ENCODE measurements at regions not wholly inside any gene's neighbourhood (a gene's known extent, or its start where the extent isn't known, plus 50 kb on each side); places are given as distances from the start of the nearest gene placed in this dataset.

GRCh38 chr14:25389948-25390347 lies 340.0 kb upstream of the STXBP6 start:
- no peak overlapping the region for H2AFZ ChIP-seq (ENCODE audit: low read depth)
- H3K9me3 ChIP-seq: no peaks in the 10 kb centered on the region
- no peak for DNase-seq
- no peak overlapping the region for H3K4me2 ChIP-seq
- H3K9ac ChIP-seq: no peak overlapping the region
- no peaks in the 10 kb centered on the region for H3K36me3 ChIP-seq (replicated peaks in 1 of 2; ENCODE audit: control insufficient read depth in 1 of 2, insufficient read depth in 2 of 2, low read length in 1 of 2)
- H3F3A ChIP-seq (replicated peaks; ENCODE audit: insufficient read depth): no peaks in the 10 kb centered on the region
- no peaks in the 10 kb centered on the region for H3K4me1 ChIP-seq (ENCODE audit: control insufficient read depth in 1 of 2, insufficient read depth in 2 of 2, low read depth in 1 of 2, low read length in 1 of 2)
- H3K9me2 ChIP-seq: no peaks in the 10 kb centered on the region
- ChIA-PET CTCF (interaction anchor here (1.0 to 1.4 kb wide), 3 partner anchors 9 to 11 kb away, joined by 3 to 6 read pairs (median 5); no protein-coding TSS in a partner anchor), POLR2A (no interaction called here)
- no peaks in the 10 kb centered on the region for H4K20me1 ChIP-seq (ENCODE audit: insufficient read depth)
- WGBS (ENCODE audit: low lambda C conversion rate): 3% methylated on average over 2 of the region's 2 CpGs
- H3K27ac ChIP-seq (ENCODE audit: low read depth in 2 of 2, low read length in 1 of 2): no peak overlapping the region
- no peaks in the 10 kb centered on the region for H3K27me3 ChIP-seq (ENCODE audit: insufficient read depth)
- no peaks in the 10 kb centered on the region for H3K79me2 ChIP-seq (ENCODE audit: insufficient read depth)
- no peak overlapping the region for H3K4me3 ChIP-seq (ENCODE audit: low read depth in 2 of 2, low read length in 1 of 2)
- no peak for TF ChIP-seq IRF3 (IDR thresholded peaks at IDR 0.05; ENCODE audit: low read depth, low read length)
- TF ChIP-seq USF2 (IDR thresholded peaks at IDR 0.05; ENCODE audit: borderline replicate concordance, low read depth, low read length): no peak
- no peak for TF ChIP-seq MAX (IDR thresholded peaks at IDR 0.05; ENCODE audit: low read depth)
- TF ChIP-seq FOXJ3 (CRISPR knock-in tag; IDR thresholded peaks at IDR 0.05): no peak
- TF ChIP-seq REST (IDR thresholded peaks at IDR 0.05; ENCODE audit: low read depth, low read length): no peak
- no peak for TF ChIP-seq YY1 (IDR thresholded peaks at IDR 0.05; ENCODE audit: low read depth)
- TF ChIP-seq ELF1 (IDR thresholded peaks at IDR 0.05): no peak
- TF ChIP-seq RFX5 (IDR thresholded peaks at IDR 0.05; ENCODE audit: low read length): no peak
- no peak for TF ChIP-seq SMC3 (IDR thresholded peaks at IDR 0.05; ENCODE audit: low read depth, low read length)
- no peak for TF ChIP-seq MEF2A (IDR thresholded peaks at IDR 0.05; ENCODE audit: borderline replicate concordance, low read depth)
- no peak for TF ChIP-seq MXI1 (IDR thresholded peaks at IDR 0.05; ENCODE audit: low read depth, low read length)
- TF ChIP-seq TAF1 (IDR thresholded peaks at IDR 0.05; ENCODE audit: borderline replicate concordance, low read depth, low read length): no peak
- no peak for TF ChIP-seq CTCF (IDR thresholded peaks at IDR 0.05)
- no peak for TF ChIP-seq NRF1 (IDR thresholded peaks at IDR 0.05; ENCODE audit: low read depth, low read length)
- TF ChIP-seq SIN3A (IDR thresholded peaks at IDR 0.05; ENCODE audit: borderline replicate concordance, low read depth, low read length): no peak
- no peak for TF ChIP-seq RCOR1 (IDR thresholded peaks at IDR 0.05; ENCODE audit: low read length)
- no peak for TF ChIP-seq RXRA (IDR thresholded peaks at IDR 0.05; ENCODE audit: borderline replicate concordance, low read depth)
- no peak for TF ChIP-seq GABPA (IDR thresholded peaks at IDR 0.05; ENCODE audit: low read depth)
- TF ChIP-seq EP300 (IDR thresholded peaks at IDR 0.05; ENCODE audit: borderline replicate concordance in 1 of 2, low read depth in 1 of 2, low read length in 1 of 2): no peak

All from SK-N-SH (cell line).